Trophoblast cell (in vitro differentiated cells and primary cell): ENCODE measurements at regions not wholly inside any gene's neighbourhood (a gene's known extent, or its start where the extent isn't known, plus 50 kb on each side); places are given as distances from the start of the nearest gene placed in this dataset.

Experiments used
- DNase-seq, 2 donors: peaks; one replicate each; pipeline ENCODE4 v3.0.0-alpha.2; 2016
- H2AFZ ChIP-seq: 2 replicates; pipeline ENCODE4 v1.6.1; 2013; ENCODE audit warnings: low read length, moderate library complexity, mild to moderate bottlenecking; ENCODE audit not compliant: insufficient read depth, poor library complexity
- H2AK5ac ChIP-seq: 2 replicates; pipeline ENCODE4 v1.6.1; 2013; ENCODE audit warnings: mild to moderate bottlenecking, low read length
- H2BK120ac ChIP-seq: 2 replicates; pipeline ENCODE4 v1.6.1; 2013; ENCODE audit warnings: low read length, mild to moderate bottlenecking, moderate library complexity; ENCODE audit not compliant: insufficient read depth, poor library complexity
- H2BK12ac ChIP-seq: 2 replicates; pipeline ENCODE4 v1.6.1; 2013; ENCODE audit warnings: mild to moderate bottlenecking, low read length, moderate library complexity
- H2BK5ac ChIP-seq: 2 replicates; pipeline ENCODE4 v1.6.1; 2013; ENCODE audit warnings: low read length, low read depth, moderate library complexity, mild to moderate bottlenecking; ENCODE audit not compliant: poor library complexity
- H3K14ac ChIP-seq: 2 replicates; pipeline ENCODE4 v1.6.1; 2013; ENCODE audit warnings: mild to moderate bottlenecking, low read length
- H3K18ac ChIP-seq: 2 replicates; pipeline ENCODE4 v1.6.1; 2013; ENCODE audit warnings: mild to moderate bottlenecking, low read length
- H3K23ac ChIP-seq: 2 replicates; pipeline ENCODE4 v1.6.1; 2013; ENCODE audit warnings: low read length
- H3K27ac ChIP-seq: 2 replicates; pipeline ENCODE4 v1.5.1; 2013; ENCODE audit warnings: low read depth, mild to moderate bottlenecking, inconsistent platforms, low read length, moderate library complexity
- H3K27me3 ChIP-seq: 2 replicates; pipeline ENCODE4 v1.6.1; 2013; ENCODE audit warnings: inconsistent platforms, mild to moderate bottlenecking, low read length, moderate library complexity; ENCODE audit not compliant: insufficient read depth
- H3K36me3 ChIP-seq, 2 experiments: 1 replicate in 1 of 2; 2 replicates in 1 of 2; pipeline ENCODE4 v1.6.1; 2013; ENCODE audit warnings: low read length in 2 of 2, mild to moderate bottlenecking in 2 of 2, moderate library complexity in 1 of 2; ENCODE audit not compliant: insufficient read depth in 2 of 2, control insufficient read depth in 1 of 2
- H3K4ac ChIP-seq: 2 replicates; pipeline ENCODE4 v1.6.1; 2013; ENCODE audit warnings: low read depth, mild to moderate bottlenecking, low read length, moderate library complexity
- H3K4me1 ChIP-seq, 2 experiments: 1 replicate in 1 of 2; 2 replicates in 1 of 2; pipeline ENCODE4 v1.6.1; 2013; ENCODE audit warnings: low read length in 2 of 2, mild to moderate bottlenecking in 2 of 2, moderate library complexity in 1 of 2; ENCODE audit not compliant: insufficient read depth in 2 of 2, control insufficient read depth in 1 of 2
- H3K4me2 ChIP-seq: 2 replicates; pipeline ENCODE4 v1.6.1; 2013; ENCODE audit warnings: inconsistent platforms, mild to moderate bottlenecking, low read length, moderate library complexity
- H3K4me3 ChIP-seq: 2 replicates; pipeline ENCODE4 v1.5.1; 2013; ENCODE audit warnings: mild to moderate bottlenecking, low read depth, low read length, inconsistent platforms
- H3K79me1 ChIP-seq: one replicate; pipeline ENCODE4 v1.6.1; 2013; ENCODE audit warnings: low read length
- H3K79me2 ChIP-seq: 2 replicates; pipeline ENCODE4 v1.6.1; 2013; ENCODE audit warnings: low read length, mild to moderate bottlenecking; ENCODE audit not compliant: control insufficient read depth, insufficient read depth, poor library complexity
- H3K9ac ChIP-seq: 2 replicates; pipeline ENCODE4 v1.6.1; 2013; ENCODE audit warnings: mild to moderate bottlenecking, low read length
- H3K9me3 ChIP-seq: 2 replicates; pipeline ENCODE4 v1.6.1; 2013; ENCODE audit warnings: low read depth, mild to moderate bottlenecking, control low read depth, inconsistent platforms, low read length; ENCODE audit not compliant: insufficient read depth
- H4K12ac ChIP-seq: 2 replicates; pipeline ENCODE4 v1.6.1; 2013; ENCODE audit warnings: low read depth, mild to moderate bottlenecking, low read length, moderate library complexity
- H4K8ac ChIP-seq: 2 replicates; pipeline ENCODE4 v1.6.1; 2013; ENCODE audit warnings: low read depth, mild to moderate bottlenecking, low read length, moderate library complexity
- H4K91ac ChIP-seq: one replicate; pipeline ENCODE4 v1.6.1; 2013; ENCODE audit warnings: low read depth, mild to moderate bottlenecking, low read length, moderate library complexity
- WGBS: extraction: QIAGEN DNeasy Blood & Tissue Kit; methylation state at CpG from one replicate; pipeline ENCODE4 v1.1.7; 2013; ENCODE audit warnings: missing lambda C conversion rate; ENCODE audit not compliant: insufficient read length, insufficient coverage; ENCODE audit errors: extremely low coverage; 5-methylcytosine and 5-hydroxymethylcytosine counted together

DNA sequence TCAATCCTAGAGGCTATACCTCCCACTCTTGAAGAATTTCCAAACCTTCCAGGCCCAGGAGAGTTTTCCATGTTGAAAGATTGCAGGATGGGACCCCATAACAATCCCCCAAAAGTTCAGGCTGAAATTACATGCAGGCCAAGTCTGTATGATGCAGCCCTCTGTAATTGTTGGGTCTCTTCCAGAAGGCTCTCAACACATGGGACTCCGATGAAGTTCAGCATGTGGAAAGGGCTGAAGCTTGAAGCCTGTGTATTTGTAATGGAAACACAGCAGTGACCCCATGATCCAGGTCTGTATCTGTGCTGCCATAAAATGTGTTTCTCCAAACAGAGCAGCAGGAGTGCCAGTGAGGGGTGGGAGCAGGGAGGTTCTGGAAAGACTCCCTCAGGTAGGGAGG, 202.5 kb upstream of the LYPLAL1 start:
- H2BK12ac ChIP-seq = no peak overlapping the region
- no CpG with 5 or more reads among the region's 1 CpG for WGBS
- no peak overlapping the region for H3K4ac ChIP-seq
- H3K27ac ChIP-seq = no peak overlapping the region
- no peaks in the 10 kb centered on the region for H3K79me2 ChIP-seq
- no peak overlapping the region for H2BK5ac ChIP-seq
- H3K4me3 ChIP-seq = no peak overlapping the region
- no peaks in the 10 kb centered on the region for H3K36me3 ChIP-seq
- peaks cover 2% of the 10 kb centered on the region for H3K9me3 ChIP-seq
- no peak overlapping the region for H3K9ac ChIP-seq
- H2AK5ac ChIP-seq = no peak overlapping the region
- H3K4me1 ChIP-seq = no peaks in the 10 kb centered on the region
- no peak overlapping the region for H3K23ac ChIP-seq
- no peak overlapping the region for H3K14ac ChIP-seq
- no peak overlapping the region for H4K8ac ChIP-seq
- no peaks in the 10 kb centered on the region for H3K79me1 ChIP-seq
- no peak overlapping the region for H2BK120ac ChIP-seq
- no peak overlapping the region for H3K18ac ChIP-seq
- DNase-seq = no peak
- no peak overlapping the region for H2AFZ ChIP-seq
- no peak overlapping the region for H3K4me2 ChIP-seq
- no peak overlapping the region for H4K12ac ChIP-seq
- H4K91ac ChIP-seq = no peak overlapping the region
- no peaks in the 10 kb centered on the region for H3K27me3 ChIP-seq

GRCh38 chr1:218980881-218981280, 192.8 kb upstream of the LYPLAL1 start:
- H3K36me3 ChIP-seq = no peaks in the 10 kb centered on the region
- H3K4me2 ChIP-seq = no peak overlapping the region
- WGBS = no CpG with 5 or more reads among the region's 2 CpGs
- DNase-seq = no peak
- no peak overlapping the region for H4K8ac ChIP-seq
- no peak overlapping the region for H3K23ac ChIP-seq
- no peak overlapping the region for H2BK120ac ChIP-seq
- no peak overlapping the region for H3K9ac ChIP-seq
- H3K4me1 ChIP-seq = no peaks in the 10 kb centered on the region
- no peaks in the 10 kb centered on the region for H3K27me3 ChIP-seq
- no peak overlapping the region for H2AFZ ChIP-seq
- H2BK12ac ChIP-seq = no peak overlapping the region
- no peak overlapping the region for H3K18ac ChIP-seq
- no peak overlapping the region for H3K4ac ChIP-seq
- H2BK5ac ChIP-seq = no peak overlapping the region
- H3K27ac ChIP-seq = no peak overlapping the region
- H3K14ac ChIP-seq = no peak overlapping the region
- no peak overlapping the region for H4K12ac ChIP-seq
- H2AK5ac ChIP-seq = no peak overlapping the region
- H3K4me3 ChIP-seq = no peak overlapping the region
- no peaks in the 10 kb centered on the region for H3K79me2 ChIP-seq
- no peak overlapping the region for H4K91ac ChIP-seq
- no peaks in the 10 kb centered on the region for H3K79me1 ChIP-seq
- peaks cover 2% of the 10 kb centered on the region for H3K9me3 ChIP-seq

GRCh38 chr1:218982482-218982881, 191.2 kb upstream of the LYPLAL1 start:
- no peak overlapping the region for H2BK5ac ChIP-seq
- no peak for DNase-seq
- no peak overlapping the region for H2AFZ ChIP-seq
- H3K14ac ChIP-seq = no peak overlapping the region
- H2AK5ac ChIP-seq = no peak overlapping the region
- peaks cover 2% of the 10 kb centered on the region for H3K9me3 ChIP-seq
- H3K4me1 ChIP-seq = no peaks in the 10 kb centered on the region
- H4K12ac ChIP-seq = no peak overlapping the region
- no peak overlapping the region for H3K18ac ChIP-seq
- H4K91ac ChIP-seq = no peak overlapping the region
- H3K9ac ChIP-seq = no peak overlapping the region
- H3K4ac ChIP-seq = no peak overlapping the region
- no peaks in the 10 kb centered on the region for H3K79me1 ChIP-seq
- H3K27me3 ChIP-seq = no peaks in the 10 kb centered on the region
- H4K8ac ChIP-seq = no peak overlapping the region
- H2BK12ac ChIP-seq = no peak overlapping the region
- no peak overlapping the region for H3K4me3 ChIP-seq
- no peak overlapping the region for H3K23ac ChIP-seq
- no peak overlapping the region for H3K4me2 ChIP-seq
- no peaks in the 10 kb centered on the region for H3K79me2 ChIP-seq
- no peak overlapping the region for H2BK120ac ChIP-seq
- no peaks in the 10 kb centered on the region for H3K36me3 ChIP-seq
- no peak overlapping the region for H3K27ac ChIP-seq
- no CpG with 5 or more reads among the region's 6 CpGs for WGBS

- no CpG with 5 or more reads among the region's 9 CpGs for WGBS
- H3K9me3 ChIP-seq = peaks cover 2% of the 10 kb centered on the region
- H4K12ac ChIP-seq = no peak overlapping the region
- no peak overlapping the region for H4K8ac ChIP-seq
- H2AFZ ChIP-seq = no peak overlapping the region
- no peak overlapping the region for H3K4me2 ChIP-seq
- no peak for DNase-seq
- no peak overlapping the region for H3K18ac ChIP-seq
- H2BK12ac ChIP-seq = no peak overlapping the region
- H3K9ac ChIP-seq = no peak overlapping the region
- H3K4ac ChIP-seq = no peak overlapping the region
- H3K79me2 ChIP-seq = no peaks in the 10 kb centered on the region
- H3K4me3 ChIP-seq = peak overlapping the region; percentile 14
- H2BK5ac ChIP-seq = no peak overlapping the region
- H3K79me1 ChIP-seq = no peaks in the 10 kb centered on the region
- no peaks in the 10 kb centered on the region for H3K36me3 ChIP-seq
- H4K91ac ChIP-seq = no peak overlapping the region
- no peak overlapping the region for H2AK5ac ChIP-seq
- no peaks in the 10 kb centered on the region for H3K27me3 ChIP-seq
- no peaks in the 10 kb centered on the region for H3K4me1 ChIP-seq
- H3K27ac ChIP-seq = no peak overlapping the region
- no peak overlapping the region for H3K14ac ChIP-seq
- no peak overlapping the region for H2BK120ac ChIP-seq
- no peak overlapping the region for H3K23ac ChIP-seq
Measured at GRCh38 chr1:218983433-218983832, 190.2 kb upstream of the LYPLAL1 start.
